ENCODE measurements at regions not wholly inside any gene's neighbourhood (a gene's known extent, or its start where the extent isn't known, plus 50 kb on each side); places are given as distances from the start of the nearest gene placed in this dataset.

- no peak for DNase-seq (ENCODE audit: low read depth, low spot score)
These were observed 60.1 kb upstream of the PFN2 start for GRCh38 chr3:150030841-150031240.

GRCh38 chr3:150023239-150023636 is 52.5 kb upstream of the PFN2 start:
- DNase-seq (ENCODE audit: low read depth, low spot score): no peak

GRCh38 chr3:150022381-150023238 is 51.9 kb upstream of the PFN2 start:
- peak; percentile 68 for DNase-seq (ENCODE audit: low read depth, low spot score)

GRCh38 chr3:150020527-150020926 is 49.8 kb upstream of the PFN2 start:
- DNase-seq (ENCODE audit: low read depth, low spot score): no peak

Measured in ELF-1 (cell line).